ENCODE measurements at regions not wholly inside any gene's neighbourhood (a gene's known extent, or its start where the extent isn't known, plus 50 kb on each side); places are given as distances from the start of the nearest gene placed in this dataset.

DNA sequence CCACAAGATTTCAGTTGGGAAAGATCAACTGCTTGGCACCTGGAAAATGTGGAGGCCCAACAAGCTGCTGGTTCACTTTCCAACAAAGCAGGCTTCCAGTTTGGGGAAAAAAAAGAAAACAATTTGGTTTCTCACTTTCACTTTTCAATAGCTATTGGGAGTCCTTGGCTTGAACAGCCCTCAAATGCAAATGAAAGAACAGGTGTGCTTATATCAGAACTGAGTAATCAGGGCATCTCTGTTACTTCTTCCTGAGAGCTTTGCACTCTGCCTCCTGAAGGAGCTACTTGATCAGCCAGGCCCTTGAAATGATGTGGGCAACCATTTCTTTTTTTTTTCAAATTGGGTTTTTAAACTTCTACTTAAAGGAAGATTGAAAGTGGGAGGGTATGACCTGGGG is 73.5 kb downstream of the MFAP3 start:
- BruUV-seq (replicated peaks): no TSS peak
- Mint-ChIP-seq H3K4me3 (ENCODE audit: unreplicated experiment) (no peak overlapping the region), H3K27ac (ENCODE audit: unreplicated experiment) (no peak overlapping the region), H3K27me3 (ENCODE audit: insufficient read depth, unreplicated experiment) (peaks cover 34% of the 10 kb centered on the region), H3K36me3 (ENCODE audit: insufficient read depth, unreplicated experiment) (no peaks in the 10 kb centered on the region), H3K9me3 (ENCODE audit: unreplicated experiment) (no peaks in the 10 kb centered on the region), H3K4me1 (ENCODE audit: low read depth, unreplicated experiment) (no peaks in the 10 kb centered on the region)
- TF ChIP-seq, protein P1, sequence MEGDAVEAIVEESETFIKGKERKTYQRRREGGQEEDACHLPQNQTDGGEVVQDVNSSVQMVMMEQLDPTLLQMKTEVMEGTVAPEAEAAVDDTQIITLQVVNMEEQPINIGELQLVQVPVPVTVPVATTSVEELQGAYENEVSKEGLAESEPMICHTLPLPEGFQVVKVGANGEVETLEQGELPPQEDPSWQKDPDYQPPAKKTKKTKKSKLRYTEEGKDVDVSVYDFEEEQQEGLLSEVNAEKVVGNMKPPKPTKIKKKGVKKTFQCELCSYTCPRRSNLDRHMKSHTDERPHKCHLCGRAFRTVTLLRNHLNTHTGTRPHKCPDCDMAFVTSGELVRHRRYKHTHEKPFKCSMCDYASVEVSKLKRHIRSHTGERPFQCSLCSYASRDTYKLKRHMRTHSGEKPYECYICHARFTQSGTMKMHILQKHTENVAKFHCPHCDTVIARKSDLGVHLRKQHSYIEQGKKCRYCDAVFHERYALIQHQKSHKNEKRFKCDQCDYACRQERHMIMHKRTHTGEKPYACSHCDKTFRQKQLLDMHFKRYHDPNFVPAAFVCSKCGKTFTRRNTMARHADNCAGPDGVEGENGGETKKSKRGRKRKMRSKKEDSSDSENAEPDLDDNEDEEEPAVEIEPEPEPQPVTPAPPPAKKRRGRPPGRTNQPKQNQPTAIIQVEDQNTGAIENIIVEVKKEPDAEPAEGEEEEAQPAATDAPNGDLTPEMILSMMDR (IDR thresholded peaks at IDR 0.05; ENCODE audit: insufficient read depth in 1 of 2, low read depth in 1 of 2, low read length in 1 of 2, severe bottlenecking in 1 of 2, unreplicated experiment in 1 of 2): no peak
- Histone ChIP-seq H3K4me3 (ENCODE audit: low read depth, low read length) (no peak overlapping the region), H3K9me3 (no peaks in the 10 kb centered on the region), H3K36me3 (ENCODE audit: control insufficient read depth, insufficient read depth, low read length) (no peaks in the 10 kb centered on the region), H3K27me3 (replicated peaks; ENCODE audit: control insufficient read depth, insufficient read depth, low read length) (no peaks in the 10 kb centered on the region), H3K4me1 (no peaks in the 10 kb centered on the region)
- CTCF ChIA-PET: interaction anchor here (0.7 kb wide), 1 partner anchor 214 kb away, joined by 3 read pairs; no protein-coding TSS in a partner anchor
- intact Hi-C loops (cut with micrococcal nuclease; ENCODE audit: unreplicated experiment): no loop called here
- POLR2A ChIA-PET: no interaction called here
- DNase-seq: no peak

DNA sequence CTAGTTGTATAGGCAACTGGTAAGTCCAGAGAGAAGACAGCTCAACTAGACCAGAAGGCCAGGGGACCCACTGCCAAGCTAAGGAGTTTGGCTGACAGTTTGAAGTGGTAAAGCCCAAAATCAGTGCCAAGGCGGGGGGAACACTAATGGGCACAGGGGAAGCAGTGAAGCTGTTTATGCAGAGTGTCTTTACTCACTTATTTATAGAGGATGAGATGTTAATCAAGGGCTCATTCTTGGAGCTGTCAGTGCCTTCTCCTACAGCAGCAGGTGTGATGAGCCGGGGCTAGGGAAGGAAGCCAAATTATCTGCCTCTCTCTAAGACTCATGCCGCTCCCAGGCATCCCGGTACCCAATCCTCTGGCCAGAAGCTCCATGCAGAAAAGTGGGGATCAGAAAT is 75.2 kb upstream of the GALNT10 start:
- ChIA-PET POLR2A (no interaction called here), CTCF (no interaction called here)
- Histone ChIP-seq H3K36me3 (ENCODE audit: control insufficient read depth, insufficient read depth, low read length) (no peaks in the 10 kb centered on the region), H3K4me3 (ENCODE audit: low read depth, low read length) (no peak overlapping the region), H3K9me3 (no peaks in the 10 kb centered on the region), H3K4me1 (peaks cover 5% of the 10 kb centered on the region; the same call in 1 of the 2 replicates), H3K27me3 (replicated peaks; ENCODE audit: control insufficient read depth, insufficient read depth, low read length) (no peaks in the 10 kb centered on the region)
- TF ChIP-seq, protein P1 (IDR thresholded peaks at IDR 0.05; ENCODE audit: insufficient read depth in 1 of 2, low read depth in 1 of 2, low read length in 1 of 2, severe bottlenecking in 1 of 2, unreplicated experiment in 1 of 2): no peak
- DNase-seq: no peak
- intact Hi-C loops (cut with micrococcal nuclease; ENCODE audit: unreplicated experiment): loop anchor here (5.0 kb wide), 1 partner anchor 52 kb away; no protein-coding TSS in a partner anchor
- no peak overlapping the region for H3K27ac Mint-ChIP-seq (ENCODE audit: unreplicated experiment)
- H3K9me3 Mint-ChIP-seq (ENCODE audit: unreplicated experiment): no peaks in the 10 kb centered on the region
- H3K4me1 Mint-ChIP-seq (ENCODE audit: low read depth, unreplicated experiment): no peaks in the 10 kb centered on the region
- H3K4me3 Mint-ChIP-seq (ENCODE audit: unreplicated experiment): no peak overlapping the region
- no peaks in the 10 kb centered on the region for H3K36me3 Mint-ChIP-seq (ENCODE audit: insufficient read depth, unreplicated experiment)
- peaks cover 29% of the 10 kb centered on the region for H3K27me3 Mint-ChIP-seq (ENCODE audit: insufficient read depth, unreplicated experiment)
- no TSS peak for BruUV-seq (replicated peaks)

DNA sequence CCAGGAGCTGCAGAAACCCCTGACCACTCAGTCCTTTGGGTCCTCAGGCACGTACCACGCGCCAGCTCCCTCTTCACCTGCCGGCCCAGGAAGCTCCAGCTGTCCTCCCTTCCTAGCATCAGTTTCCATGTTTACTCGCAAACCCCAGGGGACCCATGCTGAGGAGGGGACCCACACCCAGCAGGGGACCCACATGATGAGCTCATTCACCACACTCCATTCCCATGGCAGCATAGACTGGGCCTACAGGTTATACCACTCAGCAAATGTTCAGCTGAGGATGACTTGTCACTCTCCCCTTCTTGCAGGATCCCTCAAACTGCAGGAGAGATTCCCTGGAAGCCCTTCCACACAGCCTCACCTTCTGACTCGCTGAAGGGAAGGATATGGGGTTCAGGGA is 73.5 kb upstream of the GALNT10 start:
- H3K4me3 ChIP-seq (ENCODE audit: low read depth, low read length): no peak overlapping the region
- Mint-ChIP-seq H3K4me3 (ENCODE audit: unreplicated experiment) (no peak overlapping the region), H3K27ac (ENCODE audit: unreplicated experiment) (no peak overlapping the region), H3K27me3 (ENCODE audit: insufficient read depth, unreplicated experiment) (peaks cover 20% of the 10 kb centered on the region), H3K4me1 (ENCODE audit: low read depth, unreplicated experiment) (no peaks in the 10 kb centered on the region), H3K36me3 (ENCODE audit: insufficient read depth, unreplicated experiment) (no peaks in the 10 kb centered on the region), H3K9me3 (ENCODE audit: unreplicated experiment) (no peaks in the 10 kb centered on the region)
- ChIA-PET CTCF (no interaction called here), POLR2A (no interaction called here)
- no TSS peak for BruUV-seq (replicated peaks)
- H3K9me3 ChIP-seq: no peaks in the 10 kb centered on the region
- no peaks in the 10 kb centered on the region for H3K27me3 ChIP-seq (replicated peaks; ENCODE audit: control insufficient read depth, insufficient read depth, low read length)
- H3K4me1 ChIP-seq: peaks cover 5% of the 10 kb centered on the region; the same call in 1 of the 2 replicates
- intact Hi-C loops (cut with micrococcal nuclease; ENCODE audit: unreplicated experiment): loop anchor here (5.0 kb wide), 1 partner anchor 50 kb away; no protein-coding TSS in a partner anchor
- TF ChIP-seq, protein P1 (IDR thresholded peaks at IDR 0.05; ENCODE audit: insufficient read depth in 1 of 2, low read depth in 1 of 2, low read length in 1 of 2, severe bottlenecking in 1 of 2, unreplicated experiment in 1 of 2): no peak
- no peaks in the 10 kb centered on the region for H3K36me3 ChIP-seq (ENCODE audit: control insufficient read depth, insufficient read depth, low read length)
- no peak for DNase-seq

Data from Caco-2 (cell line).